GM12872 (cell line): ENCODE measurements at regions not wholly inside any gene's neighbourhood (a gene's known extent, or its start where the extent isn't known, plus 50 kb on each side); places are given as distances from the start of the nearest gene placed in this dataset.

Source experiments
- CTCF ChIP-seq: IDR thresholded peaks from 3 replicates; pipeline ENCODE4 v1.5.1; 2011; ENCODE audit warnings: low read depth, mild to moderate bottlenecking, low read length, moderate library complexity; ENCODE audit not compliant: insufficient read depth

GRCh38 chr7:91345449-91345848 is 81.2 kb downstream of the FZD1 start:
- TF ChIP-seq CTCF = no peak

- TF ChIP-seq CTCF = no peak
Observed at GRCh38 chr7:91346426-91346825, 82.2 kb downstream of the FZD1 start.

DNA sequence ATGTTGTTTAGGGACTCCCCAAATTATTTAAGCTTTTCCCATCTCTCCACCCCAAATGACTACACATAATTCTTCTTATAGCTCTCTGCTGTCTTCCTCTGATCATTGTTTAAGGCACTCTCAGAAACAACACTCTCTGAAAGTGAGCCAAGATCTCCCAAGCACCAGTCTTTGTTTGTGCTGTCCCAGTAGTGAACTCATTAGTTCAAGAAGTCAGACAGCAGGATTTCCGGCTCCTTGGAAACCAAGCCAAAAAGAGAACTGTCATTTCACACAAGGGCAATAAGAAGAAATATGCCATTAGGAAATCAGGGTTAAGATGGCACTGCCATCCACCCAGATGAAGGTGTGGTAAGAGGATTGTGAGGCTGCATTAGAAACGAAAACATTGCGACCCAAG is 83.1 kb downstream of the FZD1 start:
- TF ChIP-seq CTCF = no peak

- no peak for TF ChIP-seq CTCF
Observed at GRCh38 chr7:91348711-91349110, 84.5 kb downstream of the FZD1 start.

DNA sequence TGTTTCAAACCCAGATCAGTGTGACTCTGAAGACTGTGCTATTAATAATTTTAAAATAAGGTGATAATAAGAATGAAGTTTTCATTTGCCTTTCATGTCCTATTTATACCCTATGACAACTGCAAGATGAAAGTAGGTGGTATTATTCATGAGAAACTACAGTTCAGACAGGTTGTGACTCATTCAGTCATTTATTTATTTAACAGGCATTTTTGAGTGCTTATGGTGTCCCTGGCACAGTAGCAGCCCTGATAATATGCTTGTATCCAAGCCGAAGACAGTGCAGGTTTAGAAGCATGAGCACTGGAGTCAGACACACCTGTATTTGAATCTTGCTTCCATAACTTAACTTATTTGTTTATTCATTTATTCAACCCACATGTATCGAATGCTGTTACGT is 87.1 kb downstream of the FZD1 start:
- TF ChIP-seq CTCF = no peak

GRCh38 chr7:91352091-91352490 is 87.9 kb downstream of the FZD1 start:
- TF ChIP-seq CTCF = no peak

- TF ChIP-seq CTCF = no peak
Observed at GRCh38 chr7:91353848-91354247, 89.6 kb downstream of the FZD1 start.
